H1 (cell line): ENCODE measurements at regions not wholly inside any gene's neighbourhood (a gene's known extent, or its start where the extent isn't known, plus 50 kb on each side); places are given as distances from the start of the nearest gene placed in this dataset.

Experiments used
- CREB1 ChIP-seq: IDR thresholded peaks from 2 replicates; pipeline ENCODE4 v1.6.1; 2012; ENCODE audit warnings: inconsistent platforms
- EP300 ChIP-seq, 2 experiments: IDR thresholded peaks; 1 replicate in 1 of 2; 2 replicates in 1 of 2; pipeline ENCODE4 v1.6.1; 2011 to 2012; ENCODE audit warnings: low read depth in 2 of 2, low read length in 2 of 2, mild to moderate bottlenecking in 2 of 2, borderline replicate concordance in 1 of 2, inconsistent platforms in 1 of 2, moderate library complexity in 1 of 2
- POLR2A ChIP-seq, 2 experiments: IDR thresholded peaks; 1 replicate in 1 of 2; 2 replicates in 1 of 2; pipeline ENCODE4 v1.6.1; 2011; ENCODE audit warnings: low read depth in 2 of 2, low read length in 2 of 2, mild to moderate bottlenecking in 2 of 2; ENCODE audit errors: control extremely low read depth in 1 of 2
- POLR2AphosphoS5 ChIP-seq: IDR thresholded peaks from 2 replicates; pipeline ENCODE4 v1.6.1; 2011; ENCODE audit warnings: low read depth, low read length
- SP2 ChIP-seq: IDR thresholded peaks from 2 replicates; pipeline ENCODE4 v1.6.1; 2012; ENCODE audit warnings: mild to moderate bottlenecking, low read length, inconsistent platforms
- TBP ChIP-seq: IDR thresholded peaks from 2 replicates; pipeline ENCODE4 v1.6.1; 2011; ENCODE audit warnings: low read depth, low read length, improper control_type of control experiment
- TEAD4 ChIP-seq: IDR thresholded peaks from 2 replicates; pipeline ENCODE4 v1.6.1; 2012; ENCODE audit warnings: low read depth, low read length, inconsistent platforms, mixed read lengths
- TF ChIP-seq, protein P1 (sequence below), 3 experiments: IDR thresholded peaks; 1 replicate in 2 of 3; 2 replicates in 1 of 3; pipeline versions ENCODE4 v1.5.1 to v1.6.1; 2011; ENCODE audit warnings: low read length in 3 of 3, mild to moderate bottlenecking in 3 of 3, inconsistent platforms in 2 of 3, low read depth in 1 of 3, moderate library complexity in 1 of 3; ENCODE audit not compliant: insufficient read depth in 1 of 3; ENCODE audit errors: control extremely low read depth in 1 of 3
- TF ChIP-seq, protein P2 (sequence below): IDR thresholded peaks from 2 replicates; pipeline ENCODE4 v1.6.1; 2012; ENCODE audit warnings: inconsistent platforms

DNA sequence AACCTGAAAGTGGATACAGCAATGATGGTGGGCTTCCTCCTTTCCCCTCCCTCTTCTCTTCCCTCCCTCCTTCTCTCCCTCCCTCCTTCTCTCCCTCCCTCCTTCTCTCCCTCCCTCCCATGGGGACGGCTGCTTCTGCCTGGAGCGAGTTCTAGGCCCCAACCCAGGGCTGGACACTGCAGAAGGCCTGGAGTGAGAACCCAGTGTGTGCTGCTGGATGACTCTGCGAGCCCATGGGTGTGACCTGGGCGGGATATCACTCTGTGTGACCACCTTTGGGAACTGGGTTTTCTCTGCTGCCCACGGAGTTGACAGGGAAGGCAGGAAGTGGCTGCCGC lies 242.6 kb upstream of the GSE1 start:
- TF ChIP-seq TEAD4 (no peak), POLR2AphosphoS5 (no peak), EP300 (IDR thresholded peaks at IDR 0.05; ENCODE audit: borderline replicate concordance in 1 of 2, low read depth in 2 of 2, low read length in 2 of 2) (no peak), POLR2A (IDR thresholded peaks at IDR 0.05; ENCODE audit: control extremely low read depth in 1 of 2, low read depth in 2 of 2, low read length in 2 of 2) (no peak), TBP (no peak), SP2 (no peak), CREB1 (no peak)
- TF ChIP-seq, protein P1, sequence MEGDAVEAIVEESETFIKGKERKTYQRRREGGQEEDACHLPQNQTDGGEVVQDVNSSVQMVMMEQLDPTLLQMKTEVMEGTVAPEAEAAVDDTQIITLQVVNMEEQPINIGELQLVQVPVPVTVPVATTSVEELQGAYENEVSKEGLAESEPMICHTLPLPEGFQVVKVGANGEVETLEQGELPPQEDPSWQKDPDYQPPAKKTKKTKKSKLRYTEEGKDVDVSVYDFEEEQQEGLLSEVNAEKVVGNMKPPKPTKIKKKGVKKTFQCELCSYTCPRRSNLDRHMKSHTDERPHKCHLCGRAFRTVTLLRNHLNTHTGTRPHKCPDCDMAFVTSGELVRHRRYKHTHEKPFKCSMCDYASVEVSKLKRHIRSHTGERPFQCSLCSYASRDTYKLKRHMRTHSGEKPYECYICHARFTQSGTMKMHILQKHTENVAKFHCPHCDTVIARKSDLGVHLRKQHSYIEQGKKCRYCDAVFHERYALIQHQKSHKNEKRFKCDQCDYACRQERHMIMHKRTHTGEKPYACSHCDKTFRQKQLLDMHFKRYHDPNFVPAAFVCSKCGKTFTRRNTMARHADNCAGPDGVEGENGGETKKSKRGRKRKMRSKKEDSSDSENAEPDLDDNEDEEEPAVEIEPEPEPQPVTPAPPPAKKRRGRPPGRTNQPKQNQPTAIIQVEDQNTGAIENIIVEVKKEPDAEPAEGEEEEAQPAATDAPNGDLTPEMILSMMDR (IDR thresholded peaks at IDR 0.05; ENCODE audit: control extremely low read depth in 1 of 3, insufficient read depth in 1 of 3, low read depth in 1 of 3, low read length in 3 of 3): no peak
- TF ChIP-seq, protein P2, sequence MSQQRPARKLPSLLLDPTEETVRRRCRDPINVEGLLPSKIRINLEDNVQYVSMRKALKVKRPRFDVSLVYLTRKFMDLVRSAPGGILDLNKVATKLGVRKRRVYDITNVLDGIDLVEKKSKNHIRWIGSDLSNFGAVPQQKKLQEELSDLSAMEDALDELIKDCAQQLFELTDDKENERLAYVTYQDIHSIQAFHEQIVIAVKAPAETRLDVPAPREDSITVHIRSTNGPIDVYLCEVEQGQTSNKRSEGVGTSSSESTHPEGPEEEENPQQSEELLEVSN: no peak
